ENCODE measurements at regions not wholly inside any gene's neighbourhood (a gene's known extent, or its start where the extent isn't known, plus 50 kb on each side); places are given as distances from the start of the nearest gene placed in this dataset.
"Not testable (repeated sequence)": the region's sequence is repeated elsewhere in the genome, so short reads cannot be mapped to it uniquely, and the experiment has no call there.

- Histone ChIP-seq H3K4me1 (ENCODE audit: control insufficient read depth in 1 of 2, insufficient read depth in 2 of 2, low read length in 2 of 2) (no peaks in the 10 kb centered on the region), H3K9me3 (ENCODE audit: control insufficient read depth, low read length) (no peaks in the 10 kb centered on the region), H3K27me3 (ENCODE audit: control insufficient read depth in 1 of 2, insufficient read depth in 2 of 2, low read length in 1 of 2) (peaks cover 0 to 1% of the 10 kb centered on the region in 2 donors), H3K4me3 (ENCODE audit: low read length in 2 of 2) (no peak overlapping the region), H3K36me3 (ENCODE audit: control insufficient read depth in 1 of 2, insufficient read depth in 2 of 2, low read length in 1 of 2) (no peaks in the 10 kb centered on the region), H3K27ac (ENCODE audit: low read depth in 1 of 2, low read length in 2 of 2) (no peak overlapping the region)
- ATAC-seq (ENCODE audit: low FRiP score) (no peak), DNase-seq (no peak)
- intact Hi-C loops (cut with DNase I), result no loop called here
Measured at GRCh38 chr2:17460371-17461086, 57.7 kb downstream of the RAD51AP2 start.

- no peak for ATAC-seq (ENCODE audit: low FRiP score)
- intact Hi-C loops (cut with DNase I), result no loop called here
- Histone ChIP-seq H3K27me3 (ENCODE audit: control insufficient read depth in 1 of 2, insufficient read depth in 2 of 2, low read length in 1 of 2) (peaks cover 0 to 1% of the 10 kb centered on the region in 2 donors), H3K36me3 (ENCODE audit: control insufficient read depth in 1 of 2, insufficient read depth in 2 of 2, low read length in 1 of 2) (no peaks in the 10 kb centered on the region), H3K4me3 (ENCODE audit: low read length in 2 of 2) (no peak overlapping the region), H3K9me3 (ENCODE audit: control insufficient read depth, low read length) (no peaks in the 10 kb centered on the region), H3K4me1 (ENCODE audit: control insufficient read depth in 1 of 2, insufficient read depth in 2 of 2, low read length in 2 of 2) (no peaks in the 10 kb centered on the region), H3K27ac (ENCODE audit: low read depth in 1 of 2, low read length in 2 of 2) (no peak overlapping the region)
- no peak for DNase-seq
- WGBS, 2 donors, result 62 to 77% methylated on average over 2 of the region's 2 CpGs
Measured at GRCh38 chr2:17455343-17455742, 62.9 kb downstream of the RAD51AP2 start.

GRCh38 chr2:17446191-17446590, 72.0 kb downstream of the RAD51AP2 start:
- ATAC-seq (ENCODE audit: low FRiP score); intact Hi-C loops (cut with DNase I); H3K4me3 ChIP-seq (ENCODE audit: low read length in 2 of 2); H3K27ac ChIP-seq (ENCODE audit: low read depth in 1 of 2, low read length in 2 of 2); H3K9me3 ChIP-seq (ENCODE audit: control insufficient read depth, low read length); DNase-seq; H3K27me3 ChIP-seq (ENCODE audit: control insufficient read depth in 1 of 2, insufficient read depth in 2 of 2, low read length in 1 of 2); H3K36me3 ChIP-seq (ENCODE audit: control insufficient read depth in 1 of 2, insufficient read depth in 2 of 2, low read length in 1 of 2); H3K4me1 ChIP-seq (ENCODE audit: control insufficient read depth in 1 of 2, insufficient read depth in 2 of 2, low read length in 2 of 2): not testable (repeated sequence)
- 76 to 85% methylated on average over 3 of the region's 3 CpGs for WGBS, 2 donors

- H3K36me3 ChIP-seq (ENCODE audit: control insufficient read depth in 1 of 2, insufficient read depth in 2 of 2, low read length in 1 of 2), result no peaks in the 10 kb centered on the region
Measured at GRCh38 chr2:17445744-17446143, 72.5 kb downstream of the RAD51AP2 start.

GRCh38 chr2:17442334-17442733, 75.9 kb downstream of the RAD51AP2 start:
- intact Hi-C loops (cut with DNase I), result no loop called here
- 69 to 72% methylated on average over 2 of the region's 2 CpGs for WGBS, 2 donors
- Histone ChIP-seq H3K36me3 (ENCODE audit: control insufficient read depth in 1 of 2, insufficient read depth in 2 of 2, low read length in 1 of 2) (no peaks in the 10 kb centered on the region), H3K4me1 (ENCODE audit: control insufficient read depth in 1 of 2, insufficient read depth in 2 of 2, low read length in 2 of 2) (no peaks in the 10 kb centered on the region), H3K9me3 (ENCODE audit: control insufficient read depth, low read length) (no peaks in the 10 kb centered on the region), H3K4me3 (ENCODE audit: low read length in 2 of 2) (no peak overlapping the region), H3K27ac (ENCODE audit: low read depth in 1 of 2, low read length in 2 of 2) (no peak overlapping the region), H3K27me3 (ENCODE audit: control insufficient read depth in 1 of 2, insufficient read depth in 2 of 2, low read length in 1 of 2) (no peaks in the 10 kb centered on the region)
- DNase-seq (no peak), ATAC-seq (ENCODE audit: low FRiP score) (no peak)

More at GRCh38 chr2:17445744-17446143, 72.5 kb downstream of the RAD51AP2 start:
- no peaks in the 10 kb centered on the region for H3K4me1 ChIP-seq (ENCODE audit: control insufficient read depth in 1 of 2, insufficient read depth in 2 of 2, low read length in 2 of 2)
- no peak for ATAC-seq (ENCODE audit: low FRiP score)
- H3K27me3 ChIP-seq (ENCODE audit: control insufficient read depth in 1 of 2, insufficient read depth in 2 of 2, low read length in 1 of 2), result no peaks in the 10 kb centered on the region
- no peaks in the 10 kb centered on the region for H3K9me3 ChIP-seq (ENCODE audit: control insufficient read depth, low read length)
- no peak overlapping the region for H3K27ac ChIP-seq (ENCODE audit: low read depth in 1 of 2, low read length in 2 of 2)
- DNase-seq, result no peak
- 83 to 93% methylated on average over 1 of the region's 1 CpG for WGBS, 2 donors
- intact Hi-C loops (cut with DNase I), result no loop called here
- no peak overlapping the region for H3K4me3 ChIP-seq (ENCODE audit: low read length in 2 of 2)

- intact Hi-C loops (cut with DNase I), result no loop called here
- Histone ChIP-seq H3K4me3 (ENCODE audit: low read length in 2 of 2) (no peak overlapping the region), H3K9me3 (ENCODE audit: control insufficient read depth, low read length) (no peaks in the 10 kb centered on the region), H3K27me3 (ENCODE audit: control insufficient read depth in 1 of 2, insufficient read depth in 2 of 2, low read length in 1 of 2) (no peaks in the 10 kb centered on the region), H3K27ac (ENCODE audit: low read depth in 1 of 2, low read length in 2 of 2) (no peak overlapping the region), H3K4me1 (ENCODE audit: control insufficient read depth in 1 of 2, insufficient read depth in 2 of 2, low read length in 2 of 2) (no peaks in the 10 kb centered on the region), H3K36me3 (ENCODE audit: control insufficient read depth in 1 of 2, insufficient read depth in 2 of 2, low read length in 1 of 2) (no peaks in the 10 kb centered on the region)
- 78 to 83% methylated on average over 9 of the region's 9 CpGs for WGBS, 2 donors
- ATAC-seq (ENCODE audit: low FRiP score) (no peak), DNase-seq (no peak)
Measured at GRCh38 chr2:17441790-17442189, 76.5 kb downstream of the RAD51AP2 start.

GRCh38 chr2:17441055-17441771, 77.0 kb downstream of the RAD51AP2 start:
- Histone ChIP-seq H3K27me3 (ENCODE audit: control insufficient read depth in 1 of 2, insufficient read depth in 2 of 2, low read length in 1 of 2) (no peaks in the 10 kb centered on the region), H3K4me3 (ENCODE audit: low read length in 2 of 2) (no peak overlapping the region), H3K27ac (ENCODE audit: low read depth in 1 of 2, low read length in 2 of 2) (no peak overlapping the region), H3K4me1 (ENCODE audit: control insufficient read depth in 1 of 2, insufficient read depth in 2 of 2, low read length in 2 of 2) (no peaks in the 10 kb centered on the region), H3K36me3 (ENCODE audit: control insufficient read depth in 1 of 2, insufficient read depth in 2 of 2, low read length in 1 of 2) (no peaks in the 10 kb centered on the region), H3K9me3 (ENCODE audit: control insufficient read depth, low read length) (no peaks in the 10 kb centered on the region)
- DNase-seq, result no peak
- no peak for ATAC-seq (ENCODE audit: low FRiP score)
- intact Hi-C loops (cut with DNase I), result no loop called here
- 69 to 72% methylated on average over 4 of the region's 4 CpGs for WGBS, 2 donors

- no peak for DNase-seq
- WGBS, 2 donors, result 16 to 23% methylated on average over 1 of the region's 1 CpG
- no peaks in the 10 kb centered on the region for H3K36me3 ChIP-seq (ENCODE audit: control insufficient read depth in 1 of 2, insufficient read depth in 2 of 2, low read length in 1 of 2)
Measured at GRCh38 chr2:17430326-17430725, 87.9 kb downstream of the RAD51AP2 start.

GRCh38 chr2:17429130-17429529, 89.1 kb downstream of the RAD51AP2 start:
- no peak for ATAC-seq (ENCODE audit: low FRiP score)
- H3K4me1 ChIP-seq (ENCODE audit: control insufficient read depth in 1 of 2, insufficient read depth in 2 of 2, low read length in 2 of 2), result peaks cover 0 to 6% of the 10 kb centered on the region in 2 donors
- H3K27me3 ChIP-seq (ENCODE audit: control insufficient read depth in 1 of 2, insufficient read depth in 2 of 2, low read length in 1 of 2), result no peaks in the 10 kb centered on the region
- WGBS, 2 donors, result 4 to 5% methylated on average over 1 of the region's 1 CpG
- no peak overlapping the region for H3K4me3 ChIP-seq (ENCODE audit: low read length in 2 of 2)
- intact Hi-C loops (cut with DNase I), result no loop called here
- DNase-seq, result no peak
- H3K27ac ChIP-seq (ENCODE audit: low read depth in 1 of 2, low read length in 2 of 2), result no peak overlapping the region
- no peaks in the 10 kb centered on the region for H3K36me3 ChIP-seq (ENCODE audit: control insufficient read depth in 1 of 2, insufficient read depth in 2 of 2, low read length in 1 of 2)
- no peaks in the 10 kb centered on the region for H3K9me3 ChIP-seq (ENCODE audit: control insufficient read depth, low read length)

More at GRCh38 chr2:17430326-17430725, 87.9 kb downstream of the RAD51AP2 start:
- Histone ChIP-seq H3K4me1 (ENCODE audit: control insufficient read depth in 1 of 2, insufficient read depth in 2 of 2, low read length in 2 of 2) (peaks cover 0 to 6% of the 10 kb centered on the region in 2 donors), H3K9me3 (ENCODE audit: control insufficient read depth, low read length) (no peaks in the 10 kb centered on the region), H3K27me3 (ENCODE audit: control insufficient read depth in 1 of 2, insufficient read depth in 2 of 2, low read length in 1 of 2) (no peaks in the 10 kb centered on the region), H3K27ac (ENCODE audit: low read depth in 1 of 2, low read length in 2 of 2) (no peak overlapping the region), H3K4me3 (ENCODE audit: low read length in 2 of 2) (no peak overlapping the region)
- ATAC-seq (ENCODE audit: low FRiP score), result no peak
- intact Hi-C loops (cut with DNase I), result no loop called here

Measured in aorta (tissue), 5 donors.